ENCODE measurements at regions not wholly inside any gene's neighbourhood (a gene's known extent, or its start where the extent isn't known, plus 50 kb on each side); places are given as distances from the start of the nearest gene placed in this dataset.

DNA sequence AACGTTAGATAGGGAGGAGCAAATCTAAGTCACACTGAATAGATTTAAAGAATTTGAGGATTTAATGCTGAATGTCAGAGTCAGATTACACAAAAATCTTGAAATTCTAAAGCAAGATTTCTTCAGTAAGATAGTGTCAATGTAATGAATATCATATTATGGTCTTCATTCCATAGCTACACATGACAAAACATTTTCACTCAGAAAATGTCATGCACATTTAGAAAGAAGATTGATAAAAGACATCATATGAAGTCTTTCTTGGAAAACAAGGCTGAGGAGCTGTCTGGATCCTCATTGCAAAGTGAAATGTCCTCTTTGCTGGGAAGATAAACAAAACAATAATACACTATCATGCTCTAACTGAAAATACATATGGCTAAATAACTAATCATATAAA is 1006.9 kb downstream of the PCDH7 start:
- TF ChIP-seq, protein P1, sequence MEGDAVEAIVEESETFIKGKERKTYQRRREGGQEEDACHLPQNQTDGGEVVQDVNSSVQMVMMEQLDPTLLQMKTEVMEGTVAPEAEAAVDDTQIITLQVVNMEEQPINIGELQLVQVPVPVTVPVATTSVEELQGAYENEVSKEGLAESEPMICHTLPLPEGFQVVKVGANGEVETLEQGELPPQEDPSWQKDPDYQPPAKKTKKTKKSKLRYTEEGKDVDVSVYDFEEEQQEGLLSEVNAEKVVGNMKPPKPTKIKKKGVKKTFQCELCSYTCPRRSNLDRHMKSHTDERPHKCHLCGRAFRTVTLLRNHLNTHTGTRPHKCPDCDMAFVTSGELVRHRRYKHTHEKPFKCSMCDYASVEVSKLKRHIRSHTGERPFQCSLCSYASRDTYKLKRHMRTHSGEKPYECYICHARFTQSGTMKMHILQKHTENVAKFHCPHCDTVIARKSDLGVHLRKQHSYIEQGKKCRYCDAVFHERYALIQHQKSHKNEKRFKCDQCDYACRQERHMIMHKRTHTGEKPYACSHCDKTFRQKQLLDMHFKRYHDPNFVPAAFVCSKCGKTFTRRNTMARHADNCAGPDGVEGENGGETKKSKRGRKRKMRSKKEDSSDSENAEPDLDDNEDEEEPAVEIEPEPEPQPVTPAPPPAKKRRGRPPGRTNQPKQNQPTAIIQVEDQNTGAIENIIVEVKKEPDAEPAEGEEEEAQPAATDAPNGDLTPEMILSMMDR (IDR thresholded peaks at IDR 0.05) = no peak
- TF ChIP-seq EP300 (IDR thresholded peaks at IDR 0.05) = no peak
- TF ChIP-seq POLR2A (IDR thresholded peaks at IDR 0.05) = no peak
